NOMO-1 treated with DMSO at 0.1 percent for 48 hours (cell line): ENCODE measurements at regions not wholly inside any gene's neighbourhood (a gene's known extent, or its start where the extent isn't known, plus 50 kb on each side); places are given as distances from the start of the nearest gene placed in this dataset.

Source experiments
- DNase-seq: peaks from one replicate; lab custom pipeline; 2025; ENCODE audit not compliant: unreplicated experiment; lab: John Stamatoyannopoulos, UW

DNA sequence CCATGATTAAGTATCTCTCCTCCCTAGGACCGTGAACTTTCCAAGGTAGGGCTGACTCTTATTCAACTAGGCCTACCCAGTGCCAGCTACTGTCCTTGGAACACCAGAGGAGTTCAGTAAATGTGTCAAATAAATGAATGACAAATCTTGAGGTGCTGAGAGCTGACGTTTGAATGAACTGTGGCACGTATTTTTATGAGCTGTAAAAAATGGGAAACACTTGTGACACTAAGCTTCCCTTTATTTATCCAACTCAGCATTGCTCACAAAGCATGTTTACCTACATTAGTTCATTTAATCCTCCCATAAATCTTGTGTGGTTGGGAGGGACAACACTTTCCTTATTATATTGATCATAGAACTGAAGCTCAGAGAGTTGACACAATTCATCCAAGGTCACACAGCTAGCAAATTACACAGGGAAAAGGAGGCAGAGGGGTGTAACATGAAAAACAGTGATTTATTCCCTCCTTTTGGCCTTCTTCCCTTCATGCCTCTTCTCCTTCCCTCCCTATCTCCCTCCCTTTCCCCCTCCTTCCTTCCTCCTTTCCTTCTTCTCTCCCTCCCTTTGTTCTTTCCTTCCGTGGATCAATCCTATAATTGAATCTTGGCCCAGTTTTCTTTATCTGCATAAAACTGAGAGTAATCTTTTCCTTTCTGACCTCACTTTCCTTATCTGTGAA, 412.6 kb downstream of the DMRT2 start:
- DNase-seq = no peak

DNA sequence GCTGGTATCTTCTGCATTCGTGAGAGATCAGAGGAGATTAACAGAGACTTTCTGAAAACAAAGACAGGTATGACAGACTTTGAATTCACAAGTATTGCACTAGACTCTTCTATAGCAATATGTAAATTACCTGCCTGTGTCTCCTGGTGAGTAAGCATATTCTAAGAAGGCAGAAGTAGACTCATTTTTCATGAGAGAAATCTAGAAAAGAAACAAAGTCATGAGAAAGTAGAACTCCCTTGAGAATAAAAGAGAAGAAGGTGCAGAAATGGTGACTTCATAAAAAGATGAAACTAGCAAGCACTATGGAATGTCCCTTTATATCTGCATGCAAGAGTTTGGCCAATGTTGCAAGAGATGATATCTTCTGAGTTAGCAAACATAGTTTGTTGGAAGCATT, 419.8 kb downstream of the DMRT2 start:
- DNase-seq = no peak

DNA sequence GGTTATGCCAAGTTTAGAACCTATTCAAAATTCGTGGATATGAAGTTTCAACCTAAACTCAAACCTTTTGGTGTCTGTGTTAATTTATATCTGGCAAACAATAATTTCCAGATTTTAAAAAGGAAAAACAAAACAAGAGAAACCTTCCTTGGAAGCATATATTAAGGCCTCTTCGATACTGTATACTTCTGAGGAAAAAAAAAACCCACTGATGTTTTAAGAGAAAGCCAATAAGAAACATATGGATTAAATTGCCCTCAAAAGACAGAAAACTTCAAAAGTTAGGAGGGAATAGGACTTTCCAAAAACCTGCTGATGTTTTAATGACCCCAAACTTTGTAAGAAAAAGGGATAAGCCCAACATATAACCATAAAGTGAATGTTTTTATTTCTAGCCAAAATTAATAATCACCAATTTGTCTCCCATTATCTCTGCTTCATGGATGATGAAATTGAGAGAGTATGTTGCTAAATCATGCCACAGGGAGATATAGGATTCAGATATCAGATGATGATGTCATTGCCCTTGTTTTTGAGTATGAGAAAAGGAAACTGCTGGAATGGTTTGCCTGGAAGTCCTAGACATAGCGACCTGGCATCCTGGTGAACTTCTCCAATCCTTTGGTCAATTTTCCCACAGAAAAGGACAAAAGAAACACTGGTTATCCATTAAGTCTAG, 423.9 kb downstream of the DMRT2 start:
- DNase-seq = no peak

DNA sequence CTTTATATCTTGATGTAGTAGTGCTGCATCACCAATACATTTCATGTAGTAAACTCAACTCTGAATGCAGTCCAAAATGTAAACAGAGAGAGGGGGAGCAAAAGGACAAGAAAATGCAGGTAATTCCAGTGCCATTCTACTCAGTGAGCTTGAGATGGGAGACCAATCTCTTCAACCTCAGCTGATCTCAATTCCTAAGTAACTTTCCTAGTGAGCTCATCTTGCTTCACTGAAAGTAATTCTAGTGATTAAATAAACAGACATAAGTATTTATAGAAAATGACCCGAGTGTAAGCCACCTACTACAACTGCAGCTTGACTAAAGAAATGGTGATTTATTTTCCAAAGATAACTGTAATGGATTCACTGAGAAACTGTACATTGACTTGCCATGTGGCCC, 424.5 kb downstream of the DMRT2 start:
- DNase-seq = no peak

DNA sequence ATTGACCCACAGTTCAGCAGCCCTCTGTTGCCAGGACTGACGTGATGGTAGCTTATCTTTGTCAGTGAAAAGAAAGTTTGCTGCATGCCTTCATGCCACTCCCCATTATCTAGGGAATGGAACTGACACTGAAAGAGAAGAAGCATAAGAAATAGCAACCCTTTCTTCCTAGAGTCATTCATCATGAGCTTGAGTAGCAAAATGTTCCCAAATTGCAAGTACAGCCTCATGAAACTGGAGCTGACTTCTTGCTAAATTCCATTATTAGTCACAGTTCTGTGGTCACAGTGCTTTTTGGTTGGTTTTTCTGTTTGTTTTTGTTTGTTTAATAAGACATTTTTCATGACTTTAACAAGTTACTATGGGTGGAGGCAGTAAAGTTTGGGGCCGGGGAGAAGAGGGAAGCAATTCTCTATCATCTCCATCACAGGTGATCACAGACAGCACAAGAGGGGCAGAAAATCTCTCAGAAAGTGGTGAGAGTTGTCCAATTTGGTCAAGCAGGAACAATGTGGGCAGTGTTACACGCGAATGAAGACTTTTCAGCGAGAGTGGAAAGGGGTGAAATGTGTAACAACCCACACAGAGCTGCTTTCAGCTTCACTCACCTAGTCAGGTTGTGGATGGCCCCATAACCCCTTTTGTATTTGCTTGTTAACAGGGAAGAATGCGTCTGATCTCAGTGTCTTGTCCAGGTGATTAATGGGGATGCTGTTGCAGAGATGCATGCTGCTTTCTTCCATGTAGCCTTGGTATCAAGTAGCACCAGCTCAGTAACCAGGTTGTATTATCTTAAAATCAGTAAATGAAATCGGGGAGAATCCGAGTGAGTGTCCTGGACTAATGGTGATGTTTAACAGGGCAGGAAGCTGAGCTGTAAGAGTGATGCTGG, 440.4 kb downstream of the DMRT2 start:
- no peak for DNase-seq

DNA sequence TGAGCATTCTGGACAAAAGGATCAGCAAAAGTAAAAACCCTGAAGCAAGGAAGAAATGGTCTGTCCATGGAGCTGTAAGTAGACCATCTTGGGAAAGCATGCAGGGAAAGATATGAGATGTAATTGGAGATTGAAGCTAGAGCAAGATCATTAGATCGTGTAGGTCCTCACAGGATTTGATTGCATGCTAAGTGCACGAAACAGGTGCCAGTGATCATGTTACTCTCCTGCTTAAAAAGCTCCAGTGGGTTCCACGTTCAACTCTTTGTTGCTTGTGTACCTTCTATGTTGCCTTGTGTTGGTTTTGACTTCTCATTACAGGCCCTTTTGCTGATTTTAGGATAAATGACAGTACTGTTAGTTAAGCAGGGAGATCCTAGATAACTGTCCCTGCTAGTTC, 442.0 kb downstream of the DMRT2 start:
- DNase-seq = no peak

DNA sequence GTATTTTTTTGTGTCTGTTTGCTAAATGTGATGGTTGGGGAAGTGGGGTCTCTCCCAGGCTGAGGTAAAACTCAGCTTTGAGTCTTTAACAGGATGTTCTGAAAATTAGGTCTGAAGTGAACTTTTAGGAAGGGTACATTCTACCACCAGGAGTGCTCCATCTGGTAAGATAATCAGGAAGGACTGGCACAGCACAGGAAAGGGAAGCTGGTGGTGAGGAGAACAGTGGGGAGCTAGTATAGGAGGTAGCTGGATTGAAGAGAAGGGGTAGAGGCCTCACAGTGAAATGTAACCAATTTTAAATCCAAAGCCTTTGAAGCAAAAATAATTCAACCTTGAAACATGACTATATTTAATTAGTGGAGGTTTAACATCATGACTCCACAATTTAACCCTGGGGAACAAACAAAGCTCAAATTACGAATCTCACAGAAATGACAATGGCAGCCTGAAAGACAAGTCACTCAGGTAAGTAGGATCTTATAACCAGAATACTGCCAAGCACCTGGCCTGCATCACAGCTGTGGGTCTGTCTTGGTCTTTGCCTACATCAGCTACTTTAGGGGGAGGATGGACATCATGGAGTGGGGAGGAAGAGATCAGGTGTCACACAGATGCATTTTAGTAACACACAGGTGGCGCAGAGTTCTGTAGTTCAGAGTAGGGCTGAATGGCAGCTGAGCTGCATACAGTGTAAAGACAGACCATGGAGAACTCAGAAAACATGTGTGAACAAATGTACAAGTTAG, 445.3 kb downstream of the DMRT2 start:
- no peak for DNase-seq

DNA sequence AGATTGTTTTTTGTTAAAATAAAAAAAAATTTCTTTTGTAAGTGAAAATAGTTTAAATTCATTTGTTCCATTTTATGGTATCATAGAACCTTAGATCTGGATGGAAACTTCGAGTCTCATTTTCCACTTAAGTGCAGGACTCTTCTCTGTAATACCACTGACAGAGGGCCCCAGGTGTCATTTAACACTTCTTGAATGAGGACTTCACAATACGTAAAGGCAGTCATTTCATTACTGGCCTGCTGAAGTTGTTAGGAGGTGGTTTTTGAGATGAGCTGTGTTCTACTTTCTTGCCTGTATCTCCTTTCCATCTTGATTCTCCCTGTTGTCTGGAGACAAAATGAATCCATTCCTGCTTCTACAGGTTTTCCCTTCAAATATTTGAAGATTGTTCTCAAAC, 455.3 kb downstream of the DMRT2 start:
- DNase-seq = no peak

DNA sequence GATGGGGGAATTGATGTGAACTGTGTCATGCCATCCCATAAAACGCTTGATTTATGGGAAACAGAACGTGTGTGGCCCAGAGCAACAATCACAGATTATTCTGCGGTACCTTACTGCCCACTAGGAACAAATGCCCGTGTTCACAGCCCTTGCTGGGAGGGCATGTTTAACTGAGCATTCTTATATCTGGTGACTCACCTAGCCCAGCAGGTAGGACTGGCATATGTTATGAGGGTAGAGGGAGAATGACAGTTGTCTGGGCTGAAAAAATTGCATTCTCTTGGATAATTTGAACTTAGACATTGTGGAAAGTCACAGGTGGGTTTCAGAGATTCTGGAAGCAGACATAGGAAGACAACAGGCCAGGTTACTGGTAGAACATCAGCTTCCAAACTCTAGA, 460.6 kb downstream of the DMRT2 start:
- DNase-seq = no peak

DNA sequence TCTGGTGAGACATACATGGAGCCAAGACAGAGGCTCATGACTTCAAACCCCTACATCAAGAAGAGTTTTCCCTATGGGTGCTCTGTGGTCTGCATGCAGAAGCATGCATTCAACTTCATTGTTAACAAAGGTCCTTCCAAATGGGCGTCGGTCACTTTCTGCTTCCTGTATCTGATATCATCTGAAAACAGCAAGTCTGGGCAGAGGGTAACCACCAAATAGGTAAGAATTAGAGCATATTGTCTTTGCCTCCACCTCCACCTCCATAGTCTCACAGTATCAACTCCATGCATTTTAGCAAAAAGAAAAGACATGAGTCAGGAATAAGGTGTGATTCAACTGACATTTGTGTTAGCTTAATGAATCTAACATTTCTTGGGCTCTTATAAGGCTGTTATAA, 462.9 kb downstream of the DMRT2 start:
- no peak for DNase-seq

DNA sequence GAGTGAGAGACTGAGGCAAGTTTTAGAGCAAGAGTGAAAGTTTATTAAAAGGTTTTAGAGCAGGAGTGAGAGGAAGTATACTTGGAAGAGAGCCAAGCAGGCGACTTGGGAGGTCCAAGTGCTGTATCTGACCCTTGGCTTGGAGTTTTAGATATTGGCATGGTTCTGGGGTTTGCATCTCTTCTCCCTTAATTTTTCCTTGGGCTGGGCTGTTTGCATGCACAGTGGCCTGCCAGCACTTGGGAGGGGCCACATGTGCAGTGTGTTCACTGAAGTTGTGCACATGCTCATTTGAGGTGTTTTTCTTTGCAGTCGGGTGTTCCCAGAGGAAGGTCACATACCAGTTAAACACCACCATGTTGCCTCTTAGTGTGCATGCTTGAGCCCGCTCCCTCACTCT, 464.1 kb downstream of the DMRT2 start:
- DNase-seq = no peak

DNA sequence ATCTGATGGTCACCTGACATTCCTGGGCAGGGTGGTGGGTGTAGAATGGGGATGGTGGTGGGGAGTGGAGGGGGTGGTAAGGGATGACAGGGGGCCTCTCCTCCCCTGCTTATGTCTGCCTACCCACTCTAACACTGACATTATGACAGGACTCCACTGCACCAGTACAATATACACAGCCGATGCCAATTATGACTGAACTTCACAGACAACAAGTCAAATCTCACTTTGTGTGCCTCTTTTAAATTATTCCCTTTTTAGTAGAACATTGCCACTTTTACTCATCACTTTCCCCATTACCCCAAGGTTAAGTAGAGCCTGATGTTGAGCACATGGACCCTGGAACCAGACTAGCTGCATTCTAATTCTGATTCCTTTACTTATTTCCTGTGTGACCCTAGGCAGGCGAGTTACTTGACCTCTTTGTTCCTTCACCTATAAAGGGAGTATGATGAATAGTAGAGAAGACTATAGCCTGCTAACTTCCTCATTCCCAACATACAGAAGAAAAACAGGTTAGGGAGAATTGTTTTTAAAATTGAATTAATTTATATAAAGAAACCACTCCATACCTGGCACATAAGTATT, 464.7 kb downstream of the DMRT2 start:
- DNase-seq = no peak

DNA sequence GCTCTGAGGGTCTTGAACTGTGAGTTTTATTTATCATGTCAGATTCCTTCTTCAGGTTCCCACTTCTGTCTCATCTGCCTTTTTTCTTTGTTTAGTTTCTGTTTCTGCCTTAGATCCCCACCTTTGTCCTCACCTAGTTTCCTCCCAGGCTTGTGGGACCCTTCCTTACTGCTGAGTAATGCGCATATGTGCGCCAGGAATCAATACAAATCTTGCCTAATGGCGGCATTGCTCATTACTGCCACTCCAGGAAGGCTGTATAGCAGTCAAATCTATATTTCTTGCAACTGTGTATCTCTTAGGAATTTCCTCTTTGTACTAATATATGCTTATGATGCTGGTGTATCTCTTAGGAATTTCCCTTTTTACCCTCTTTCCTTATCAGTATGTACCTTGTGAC, 465.4 kb downstream of the DMRT2 start:
- no peak for DNase-seq

DNA sequence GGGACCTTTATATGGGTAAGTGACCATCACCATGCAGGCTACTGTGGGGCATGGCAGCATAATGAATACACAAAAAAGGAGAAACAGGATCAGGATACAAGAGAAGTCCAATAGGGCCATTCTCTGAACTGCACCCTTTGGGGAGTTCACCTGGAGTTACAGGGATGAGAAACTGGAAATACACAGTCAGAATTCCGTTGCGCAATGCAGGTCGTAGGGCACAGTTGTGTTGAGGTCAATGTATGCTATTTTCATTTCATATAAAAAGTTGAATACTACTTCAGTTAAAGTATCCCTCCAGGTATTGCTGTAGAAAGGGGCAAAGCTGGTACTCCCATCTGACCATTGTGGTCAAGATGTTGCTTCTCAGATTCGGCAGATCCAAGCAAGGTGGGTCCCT, 471.4 kb downstream of the DMRT2 start:
- no peak for DNase-seq

DNA sequence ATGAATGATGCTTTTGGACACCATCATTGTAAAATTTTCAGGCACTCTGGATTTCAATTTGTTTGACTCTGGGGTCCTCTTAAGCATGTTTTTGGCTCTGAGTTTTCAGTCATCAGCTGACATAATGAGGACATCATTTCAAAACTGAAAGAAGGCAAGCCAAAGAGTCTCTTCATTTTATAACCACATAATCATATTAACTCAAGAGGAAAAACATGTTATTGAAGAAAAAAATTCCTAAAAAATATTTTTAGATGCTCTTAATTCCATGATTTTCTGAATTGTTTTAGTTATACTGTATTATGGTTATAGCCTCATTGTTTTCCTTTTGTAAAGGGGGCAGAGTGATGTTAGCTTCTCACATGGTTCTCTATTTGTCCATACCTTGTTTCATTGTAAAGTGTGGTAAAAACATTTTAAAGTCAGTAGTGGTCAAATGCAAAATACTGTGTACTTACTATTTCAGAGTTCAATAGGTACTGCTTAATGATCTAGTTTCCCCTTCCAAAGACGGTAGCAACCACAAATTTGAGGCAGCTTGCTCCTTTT, 472.1 kb downstream of the DMRT2 start:
- no peak for DNase-seq

DNA sequence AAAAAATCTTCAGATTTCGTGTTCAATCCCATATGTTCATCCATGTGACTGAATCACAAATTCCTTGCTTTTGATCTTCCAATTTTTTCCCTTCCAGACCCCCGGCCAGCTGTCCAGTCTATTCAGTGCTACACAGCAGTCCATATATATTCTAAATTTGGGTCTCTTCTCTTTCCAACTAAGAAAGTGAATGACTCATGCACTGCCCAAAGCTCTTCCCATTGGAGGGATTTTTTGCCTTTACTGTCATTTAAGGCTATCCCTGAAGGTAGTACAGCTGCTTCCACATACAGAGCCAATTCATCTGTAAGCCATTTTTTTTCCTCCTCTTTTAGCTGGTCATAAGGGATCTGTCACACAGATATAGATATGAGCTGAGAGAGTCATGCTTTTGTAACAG, 478.3 kb downstream of the DMRT2 start:
- no peak for DNase-seq

DNA sequence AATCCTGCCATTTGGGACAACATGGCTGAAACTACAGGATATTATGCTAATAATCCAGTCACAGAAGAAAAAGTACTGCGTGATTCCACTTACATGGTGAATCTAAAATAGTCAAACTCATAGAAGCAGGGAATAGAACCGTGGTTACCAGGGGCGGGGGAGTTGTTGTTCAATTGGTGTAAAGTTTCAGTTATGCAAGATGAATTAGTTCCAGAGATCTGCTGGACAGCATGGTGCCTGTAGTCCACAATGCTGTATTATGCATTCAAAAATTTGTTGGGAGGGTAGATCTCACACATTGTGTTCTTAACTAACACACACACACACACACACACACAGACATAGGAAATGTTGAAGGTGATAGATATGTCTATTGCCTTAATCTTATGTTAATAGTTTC, 480.5 kb downstream of the DMRT2 start:
- no peak for DNase-seq

DNA sequence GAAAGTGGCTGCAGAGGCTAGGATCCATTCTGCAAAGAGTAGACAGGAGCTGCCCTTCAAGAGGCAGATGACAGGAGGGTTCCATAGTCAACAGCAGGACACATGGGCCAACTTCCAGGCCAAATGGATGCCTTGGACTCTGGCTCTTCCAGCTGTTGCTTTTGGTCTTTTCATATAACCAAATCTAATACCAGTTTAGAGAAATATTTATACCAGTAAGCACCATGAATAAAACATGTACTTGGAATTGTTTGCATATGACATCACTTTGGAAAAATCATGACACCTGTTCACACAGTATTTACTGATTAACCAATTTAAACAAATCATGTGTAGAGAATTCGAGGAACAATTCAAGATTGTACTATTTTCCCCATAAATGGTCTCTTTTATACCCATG, 481.3 kb downstream of the DMRT2 start:
- no peak for DNase-seq

DNA sequence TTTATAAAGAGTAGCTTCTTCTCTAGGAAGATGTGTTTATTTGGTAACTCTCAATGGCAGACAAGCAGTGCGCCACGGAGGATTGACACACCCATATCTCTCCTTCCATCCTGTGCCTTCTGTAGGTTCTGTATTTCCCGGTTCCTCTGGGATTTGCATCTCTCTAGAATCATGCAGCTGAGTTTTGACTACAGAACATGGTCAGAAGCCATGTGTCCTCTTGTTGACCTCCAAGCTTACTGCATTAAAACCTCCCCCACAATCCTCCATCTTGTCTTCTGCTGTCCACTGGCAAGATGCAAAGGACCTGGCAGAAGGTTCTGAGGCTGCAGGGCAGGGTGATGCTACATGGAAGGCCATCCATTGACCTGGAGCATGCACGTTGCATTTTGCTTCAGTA, 482.0 kb downstream of the DMRT2 start:
- no peak for DNase-seq

DNA sequence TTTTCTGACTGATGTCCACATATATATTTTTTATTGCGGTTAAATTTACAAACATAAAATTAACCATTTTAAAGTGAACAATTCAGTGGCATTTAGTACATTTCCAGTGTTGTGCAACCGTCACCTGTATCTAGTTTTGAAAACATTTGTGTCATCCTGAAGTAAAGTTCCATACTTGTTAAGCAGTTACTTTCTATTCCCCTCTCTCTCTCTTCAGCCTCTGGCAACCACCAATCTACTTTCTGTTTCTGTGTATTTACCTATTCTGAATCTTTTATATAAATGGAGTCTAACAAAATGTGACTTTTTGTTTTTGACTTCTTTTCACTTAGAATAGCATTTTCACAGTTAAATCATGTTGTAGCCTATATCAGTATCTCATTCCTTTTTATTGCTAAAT, 480.1 kb upstream of the SMARCA2 start:
- DNase-seq = no peak

DNA sequence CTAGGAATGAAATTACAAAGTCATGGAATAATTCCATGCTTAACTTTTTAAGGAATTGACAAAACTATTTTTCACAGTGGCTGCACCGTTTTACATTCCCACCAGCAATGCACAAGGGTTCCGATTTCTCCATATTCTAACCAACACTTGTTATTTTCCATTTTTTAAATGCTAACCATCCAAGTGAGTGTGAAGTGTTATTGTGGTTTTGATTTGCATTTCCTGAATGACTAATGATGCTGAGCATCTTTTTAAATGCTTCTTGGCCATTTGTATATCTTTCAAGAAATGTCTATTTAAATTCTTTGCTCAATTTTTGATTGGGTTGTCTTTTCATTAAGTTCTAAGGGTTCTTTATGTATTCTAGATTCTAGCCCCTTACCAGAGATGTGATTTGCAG, 479.5 kb upstream of the SMARCA2 start:
- DNase-seq = no peak
